ENCODE measurements at regions not wholly inside any gene's neighbourhood (a gene's known extent, or its start where the extent isn't known, plus 50 kb on each side); places are given as distances from the start of the nearest gene placed in this dataset.
A peak's percentile ranks its signal among the peaks of the same experiment; 100 is the strongest.

GRCh38 chr9:118058227-118058626, 354.0 kb downstream of the TLR4 start:
- TF ChIP-seq SIN3A (IDR thresholded peaks at IDR 0.05; ENCODE audit: borderline replicate concordance, insufficient read depth, low read length) (no peak), FOXP2 (optimal IDR thresholded peaks at IDR 0.05; ENCODE audit: borderline replicate concordance, extremely low read depth, extremely low read length, insufficient read depth) (no peak), POLR2AphosphoS5 (IDR thresholded peaks at IDR 0.05; ENCODE audit: low read depth, low read length) (no peak), TAF1 (IDR thresholded peaks at IDR 0.05; ENCODE audit: borderline replicate concordance, insufficient read depth, low read length) (no peak), REST (IDR thresholded peaks at IDR 0.05; ENCODE audit: insufficient read depth in 1 of 2, low read depth in 2 of 2, low read length in 2 of 2) (no peak)

- no peak for TF ChIP-seq SIN3A (IDR thresholded peaks at IDR 0.05; ENCODE audit: borderline replicate concordance, insufficient read depth, low read length)
- TF ChIP-seq REST (IDR thresholded peaks at IDR 0.05; ENCODE audit: insufficient read depth in 1 of 2, low read depth in 2 of 2, low read length in 2 of 2) = peak; percentile 91 to 98
Observed at GRCh38 chr9:118059484-118060278, 355.5 kb downstream of the TLR4 start.

GRCh38 chr9:118083161-118083560, 379.0 kb downstream of the TLR4 start:
- TF ChIP-seq SIN3A (IDR thresholded peaks at IDR 0.05; ENCODE audit: borderline replicate concordance, insufficient read depth, low read length) = no peak
- no peak for TF ChIP-seq TAF1 (IDR thresholded peaks at IDR 0.05; ENCODE audit: borderline replicate concordance, insufficient read depth, low read length)
- no peak for TF ChIP-seq FOXP2 (optimal IDR thresholded peaks at IDR 0.05; ENCODE audit: borderline replicate concordance, extremely low read depth, extremely low read length, insufficient read depth)
- TF ChIP-seq REST (IDR thresholded peaks at IDR 0.05; ENCODE audit: insufficient read depth in 1 of 2, low read depth in 2 of 2, low read length in 2 of 2) = no peak
- no peak for TF ChIP-seq POLR2AphosphoS5 (IDR thresholded peaks at IDR 0.05; ENCODE audit: low read depth, low read length)

- no peak for TF ChIP-seq REST (IDR thresholded peaks at IDR 0.05; ENCODE audit: insufficient read depth in 1 of 2, low read depth in 2 of 2, low read length in 2 of 2)
- no peak for TF ChIP-seq POLR2AphosphoS5 (IDR thresholded peaks at IDR 0.05; ENCODE audit: low read depth, low read length)
- no peak for TF ChIP-seq SIN3A (IDR thresholded peaks at IDR 0.05; ENCODE audit: borderline replicate concordance, insufficient read depth, low read length)
- no peak for TF ChIP-seq FOXP2 (optimal IDR thresholded peaks at IDR 0.05; ENCODE audit: borderline replicate concordance, extremely low read depth, extremely low read length, insufficient read depth)
- TF ChIP-seq TAF1 (IDR thresholded peaks at IDR 0.05; ENCODE audit: borderline replicate concordance, insufficient read depth, low read length) = no peak
Observed at GRCh38 chr9:118088090-118088489, 383.9 kb downstream of the TLR4 start.

GRCh38 chr9:118091226-118091625, 387.0 kb downstream of the TLR4 start:
- TF ChIP-seq REST (IDR thresholded peaks at IDR 0.05; ENCODE audit: insufficient read depth in 1 of 2, low read depth in 2 of 2, low read length in 2 of 2) = no peak
- no peak for TF ChIP-seq SIN3A (IDR thresholded peaks at IDR 0.05; ENCODE audit: borderline replicate concordance, insufficient read depth, low read length)
- TF ChIP-seq FOXP2 (optimal IDR thresholded peaks at IDR 0.05; ENCODE audit: borderline replicate concordance, extremely low read depth, extremely low read length, insufficient read depth) = no peak
- no peak for TF ChIP-seq POLR2AphosphoS5 (IDR thresholded peaks at IDR 0.05; ENCODE audit: low read depth, low read length)
- no peak for TF ChIP-seq TAF1 (IDR thresholded peaks at IDR 0.05; ENCODE audit: borderline replicate concordance, insufficient read depth, low read length)
